Type B pancreatic cell (in vitro differentiated cells): ENCODE measurements at regions not wholly inside any gene's neighbourhood (a gene's known extent, or its start where the extent isn't known, plus 50 kb on each side); places are given as distances from the start of the nearest gene placed in this dataset.

Experiments used
- DNase-seq: peaks from one replicate; pipeline ENCODE4 v3.0.0; 2021; ENCODE audit warnings: mixed read lengths; ENCODE audit not compliant: unreplicated experiment; ENCODE audit errors: extremely low spot score
- H3K27ac Mint-ChIP-seq: 2 replicates; pipeline ENCODE4 v1.8.0; 2021; ENCODE audit warnings: mild to moderate bottlenecking, mixed read lengths
- H3K27me3 Mint-ChIP-seq: 2 replicates; pipeline ENCODE4 v1.8.0; 2021; ENCODE audit warnings: mixed read lengths
- H3K36me3 Mint-ChIP-seq: 2 replicates; pipeline ENCODE4 v1.8.0; 2021; ENCODE audit warnings: mixed read lengths
- H3K4me1 Mint-ChIP-seq: one replicate; pipeline ENCODE4 v1.8.0; 2021; ENCODE audit warnings: mixed read lengths; ENCODE audit not compliant: unreplicated experiment
- H3K4me3 Mint-ChIP-seq: 2 replicates; pipeline ENCODE4 v1.8.0; 2021; ENCODE audit warnings: mild to moderate bottlenecking, mixed read lengths
- H3K9me3 Mint-ChIP-seq: 2 replicates; pipeline ENCODE4 v1.8.0; 2021; ENCODE audit warnings: mixed read lengths
- TF ChIP-seq, protein P1 (sequence below): fragments of 200-600 bp; sonication (generic); conservative IDR thresholded peaks from 2 replicates; pipeline ENCODE4 v1.5.0; 2021; ENCODE audit warnings: antibody characterized with exemption, mild to moderate bottlenecking

DNA sequence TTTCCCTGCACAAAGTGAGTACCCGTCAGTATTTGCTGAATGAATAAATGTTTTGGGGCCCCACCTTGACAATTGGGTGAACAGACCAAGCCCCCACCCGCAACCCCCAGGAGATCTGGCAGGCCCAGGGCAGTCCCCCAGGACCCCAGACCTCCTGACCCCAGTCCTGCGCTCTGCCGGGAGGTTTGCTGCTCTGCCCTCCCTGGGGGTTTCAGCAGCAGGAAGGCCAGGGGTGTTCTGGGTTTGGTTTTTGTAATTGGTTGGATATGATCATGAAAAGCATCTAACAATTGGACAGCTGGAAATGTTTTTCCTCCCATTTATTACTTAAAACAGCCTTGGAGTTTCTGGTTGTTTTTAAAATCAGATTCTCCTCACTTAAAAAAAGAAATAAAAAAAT, 193.8 kb downstream of the URI1 start:
- peaks cover 4% of the 10 kb centered on the region for H3K27me3 Mint-ChIP-seq
- DNase-seq, result no peak
- no peak overlapping the region for H3K27ac Mint-ChIP-seq
- peaks cover 23% of the 10 kb centered on the region for H3K4me1 Mint-ChIP-seq
- H3K36me3 Mint-ChIP-seq, result no peaks in the 10 kb centered on the region
- no peak overlapping the region for H3K4me3 Mint-ChIP-seq
- no peaks in the 10 kb centered on the region for H3K9me3 Mint-ChIP-seq
- TF ChIP-seq, protein P1, sequence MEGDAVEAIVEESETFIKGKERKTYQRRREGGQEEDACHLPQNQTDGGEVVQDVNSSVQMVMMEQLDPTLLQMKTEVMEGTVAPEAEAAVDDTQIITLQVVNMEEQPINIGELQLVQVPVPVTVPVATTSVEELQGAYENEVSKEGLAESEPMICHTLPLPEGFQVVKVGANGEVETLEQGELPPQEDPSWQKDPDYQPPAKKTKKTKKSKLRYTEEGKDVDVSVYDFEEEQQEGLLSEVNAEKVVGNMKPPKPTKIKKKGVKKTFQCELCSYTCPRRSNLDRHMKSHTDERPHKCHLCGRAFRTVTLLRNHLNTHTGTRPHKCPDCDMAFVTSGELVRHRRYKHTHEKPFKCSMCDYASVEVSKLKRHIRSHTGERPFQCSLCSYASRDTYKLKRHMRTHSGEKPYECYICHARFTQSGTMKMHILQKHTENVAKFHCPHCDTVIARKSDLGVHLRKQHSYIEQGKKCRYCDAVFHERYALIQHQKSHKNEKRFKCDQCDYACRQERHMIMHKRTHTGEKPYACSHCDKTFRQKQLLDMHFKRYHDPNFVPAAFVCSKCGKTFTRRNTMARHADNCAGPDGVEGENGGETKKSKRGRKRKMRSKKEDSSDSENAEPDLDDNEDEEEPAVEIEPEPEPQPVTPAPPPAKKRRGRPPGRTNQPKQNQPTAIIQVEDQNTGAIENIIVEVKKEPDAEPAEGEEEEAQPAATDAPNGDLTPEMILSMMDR, result no peak

DNA sequence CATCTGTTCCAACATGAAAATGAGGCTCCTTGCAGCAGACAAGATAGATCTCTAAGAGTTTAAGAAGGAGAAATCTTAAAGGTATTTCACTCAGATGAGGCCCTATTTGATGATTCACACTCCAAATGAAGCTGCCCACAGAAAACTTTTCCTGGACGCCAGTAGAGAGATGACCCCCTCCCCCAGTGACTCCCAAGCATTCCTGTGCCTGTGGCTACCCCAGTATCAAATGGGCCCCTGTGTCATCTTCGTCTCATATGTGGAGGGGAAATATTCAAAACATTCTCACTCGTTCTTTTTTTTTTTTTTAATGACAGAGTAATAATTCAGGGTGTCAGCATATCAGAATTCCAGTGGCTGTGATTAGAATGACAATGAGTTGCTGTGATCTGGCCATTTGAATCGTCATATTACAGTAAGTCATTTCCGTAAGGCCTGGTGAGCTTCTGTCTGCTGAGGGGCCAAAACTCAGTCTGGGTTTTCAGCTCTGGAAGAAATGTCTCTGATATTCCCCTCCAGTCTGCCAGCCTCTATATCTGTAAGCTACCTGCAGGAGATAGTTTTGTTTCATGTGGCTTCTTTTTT, 194.7 kb downstream of the URI1 start:
- Mint-ChIP-seq H3K27ac (no peak overlapping the region), H3K4me1 (peaks cover 23% of the 10 kb centered on the region)
- DNase-seq, result no peak

DNA sequence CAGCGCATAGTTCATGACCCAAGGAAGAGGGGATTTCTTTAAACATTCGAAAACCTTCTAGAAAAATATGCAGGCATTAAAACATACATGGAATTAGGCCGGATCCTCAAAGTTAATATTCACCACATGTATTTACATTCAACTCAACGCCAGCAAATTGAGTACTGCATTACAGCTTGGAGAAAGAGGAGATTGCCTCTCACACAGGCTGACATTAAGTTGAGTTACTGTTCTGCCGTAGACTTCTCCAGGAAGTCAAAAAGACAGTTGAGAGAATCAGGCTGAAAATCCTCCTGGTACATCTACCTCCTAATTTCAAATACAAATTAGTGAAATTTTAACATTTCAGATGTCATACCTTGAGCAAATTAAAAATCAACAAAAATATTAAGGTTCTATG, 195.7 kb downstream of the URI1 start:
- peaks cover 4% of the 10 kb centered on the region for H3K27me3 Mint-ChIP-seq
- TF ChIP-seq, protein P1, result no peak
- no peaks in the 10 kb centered on the region for H3K9me3 Mint-ChIP-seq
- no peak for DNase-seq
- H3K4me3 Mint-ChIP-seq, result no peak overlapping the region
- H3K27ac Mint-ChIP-seq, result no peak overlapping the region
- no peaks in the 10 kb centered on the region for H3K36me3 Mint-ChIP-seq
- H3K4me1 Mint-ChIP-seq, result peaks cover 23% of the 10 kb centered on the region

More for the DNA sequence above, 194.7 kb downstream of the URI1 start:
- H3K9me3 Mint-ChIP-seq, result no peaks in the 10 kb centered on the region
- H3K36me3 Mint-ChIP-seq, result no peaks in the 10 kb centered on the region
- TF ChIP-seq, protein P1, result no peak
- no peak overlapping the region for H3K4me3 Mint-ChIP-seq
- peaks cover 4% of the 10 kb centered on the region for H3K27me3 Mint-ChIP-seq

DNA sequence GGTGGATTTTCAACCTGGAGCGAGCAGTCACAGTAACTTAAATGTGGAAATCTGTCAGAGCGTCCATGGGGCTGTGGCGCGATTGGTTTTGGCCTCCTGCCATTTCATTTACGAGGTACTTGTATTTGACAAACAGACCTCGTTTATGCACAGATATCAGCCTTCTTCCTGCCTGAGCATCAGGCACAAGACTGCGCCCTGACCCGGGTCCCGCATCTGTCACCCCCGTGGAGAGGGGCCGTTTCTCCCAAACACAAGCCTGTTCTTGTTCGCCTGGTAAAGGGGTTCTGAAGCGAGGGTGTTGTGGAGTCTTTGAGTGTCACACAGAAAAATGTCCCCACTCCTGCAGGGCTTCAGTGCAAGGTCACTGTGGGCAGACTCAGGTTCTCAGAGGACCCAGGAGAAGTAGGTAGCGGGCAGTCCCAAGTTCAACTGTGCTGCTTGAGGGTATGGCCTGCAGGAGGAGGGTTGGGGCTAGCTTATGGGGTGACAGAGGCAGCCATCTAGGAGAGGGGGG, 202.3 kb downstream of the URI1 start:
- no peak overlapping the region for H3K4me3 Mint-ChIP-seq
- no peak for DNase-seq
- no peaks in the 10 kb centered on the region for H3K36me3 Mint-ChIP-seq
- H3K27me3 Mint-ChIP-seq, result peaks cover 3% of the 10 kb centered on the region
- H3K9me3 Mint-ChIP-seq, result no peaks in the 10 kb centered on the region
- no peak overlapping the region for H3K27ac Mint-ChIP-seq
- TF ChIP-seq, protein P1, result no peak
- H3K4me1 Mint-ChIP-seq, result peaks cover 2% of the 10 kb centered on the region

DNA sequence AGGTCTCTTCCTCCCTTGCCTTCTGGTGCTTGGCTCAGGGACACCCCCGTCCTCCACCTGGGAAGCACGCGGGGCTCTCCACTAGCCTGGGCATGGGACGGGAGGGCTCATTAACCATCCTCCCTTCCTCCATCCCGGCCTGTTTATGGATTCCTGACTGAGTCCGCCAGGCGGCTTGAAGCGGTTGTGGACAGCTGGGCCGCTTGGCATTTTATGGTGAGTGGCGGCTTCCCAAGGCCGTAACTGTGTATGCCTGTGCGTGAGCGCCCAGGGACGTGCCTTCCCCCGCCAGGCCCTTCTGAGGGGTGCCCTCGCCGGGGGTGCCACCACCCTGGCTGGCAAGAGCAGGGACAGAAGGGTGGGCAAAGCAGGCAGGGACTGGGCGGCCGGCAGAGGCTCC, 202.8 kb downstream of the URI1 start:
- Mint-ChIP-seq H3K36me3 (no peaks in the 10 kb centered on the region), H3K27ac (no peak overlapping the region), H3K27me3 (peaks cover 3% of the 10 kb centered on the region), H3K9me3 (no peaks in the 10 kb centered on the region), H3K4me3 (no peak overlapping the region), H3K4me1 (peaks cover 4% of the 10 kb centered on the region)
- DNase-seq, result no peak
- TF ChIP-seq, protein P1, result no peak
